K562 (cell line): ENCODE measurements at regions not wholly inside any gene's neighbourhood (a gene's known extent, or its start where the extent isn't known, plus 50 kb on each side); places are given as distances from the start of the nearest gene placed in this dataset.

ENCODE experiments used
- CEBPB ChIP-seq: fragments of 450-650 bp; IDR thresholded peaks from 2 replicates; pipeline ENCODE4 v1.6.1; 2016; ENCODE audit warnings: missing genetic modification characterization, missing compliant biosample characterization
- CTCF ChIP-seq, 3 experiments: IDR thresholded peaks in 2 of 3; conservative IDR thresholded peaks in 1 of 3; 2 replicates each; pipeline ENCODE4 v1.5.1; 2011 to 2012; ENCODE audit warnings: low read length in 3 of 3, mild to moderate bottlenecking in 3 of 3, control low read depth in 2 of 3, improper control_type of control experiment in 1 of 3, inconsistent platforms in 1 of 3, low read depth in 1 of 3, mixed read lengths in 1 of 3, moderate library complexity in 1 of 3; ENCODE audit not compliant: insufficient read depth in 2 of 3
- EZH2 ChIP-seq: IDR thresholded peaks from 2 replicates; pipeline ENCODE4 v1.6.1; 2012; ENCODE audit warnings: low read depth, mild to moderate bottlenecking, inconsistent platforms, low read length, borderline replicate concordance
- GATAD2B ChIP-seq: fragments of 450-650 bp; IDR thresholded peaks from 2 replicates; pipeline ENCODE4 v1.6.1; 2017; ENCODE audit warnings: mild to moderate bottlenecking, borderline replicate concordance
- GTF2B ChIP-seq: IDR thresholded peaks from 2 replicates; pipeline ENCODE4 v1.6.1; 2011; ENCODE audit not compliant: insufficient read length; ENCODE audit errors: extremely low read depth
- NFYB ChIP-seq: IDR thresholded peaks from 2 replicates; pipeline ENCODE4 v1.6.1; 2011; ENCODE audit warnings: mild to moderate bottlenecking, moderate library complexity; ENCODE audit not compliant: insufficient read length; ENCODE audit errors: extremely low read depth
- NR1H2 ChIP-seq: sonication (generic); formaldehyde crosslinking; IDR thresholded peaks from 2 replicates; pipeline ENCODE4 v1.4.0; 2020; ENCODE audit warnings: mild to moderate bottlenecking, missing genetic modification reagents
- SLC30A9 ChIP-seq: fragments of 250-450 bp; sonication (Bioruptor Pico); IDR thresholded peaks from 2 replicates; pipeline ENCODE4 v1.8.0; 2022; ENCODE audit warnings: mild to moderate bottlenecking, moderate library complexity
- ZNF23 ChIP-seq: fragments of 250-450 bp; sonication (Bioruptor Pico); IDR thresholded peaks from 2 replicates; pipeline ENCODE4 v1.4.0; 2020; ENCODE audit warnings: mild to moderate bottlenecking
- ZNF274 ChIP-seq: IDR thresholded peaks from 2 replicates; pipeline ENCODE4 v1.6.1; 2011; ENCODE audit warnings: low read depth, mild to moderate bottlenecking, low read length, moderate library complexity, borderline replicate concordance
- TF ChIP-seq, protein P1 (sequence below): sonication (generic); formaldehyde crosslinking; IDR thresholded peaks from 2 replicates; pipeline ENCODE4 v1.9.0; 2022; ENCODE audit warnings: mild to moderate bottlenecking, missing genetic modification reagents

- TF ChIP-seq GATAD2B (no peak), SLC30A9 (CRISPR knock-in tag) (no peak), CTCF (IDR thresholded peaks at IDR 0.05 in 2 of 3, conservative IDR thresholded peaks at IDR 0.05 in 1 of 3; ENCODE audit: insufficient read depth in 2 of 3, low read depth in 1 of 3, low read length in 3 of 3) (no peak), ZNF274 (no peak), CEBPB (no peak), EZH2 (no peak), GTF2B (no peak), NFYB (no peak), NR1H2 (no peak), ZNF23 (CRISPR knock-in tag) (no peak)
- TF ChIP-seq, protein P1, sequence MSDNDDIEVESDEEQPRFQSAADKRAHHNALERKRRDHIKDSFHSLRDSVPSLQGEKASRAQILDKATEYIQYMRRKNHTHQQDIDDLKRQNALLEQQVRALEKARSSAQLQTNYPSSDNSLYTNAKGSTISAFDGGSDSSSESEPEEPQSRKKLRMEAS (CRISPR knock-in tag), result no peak
These were observed 602.2 kb downstream of the DSC3 start for GRCh38 chr18:30440351-30440750.
